22Rv1 (cell line): ENCODE measurements at regions not wholly inside any gene's neighbourhood (a gene's known extent, or its start where the extent isn't known, plus 50 kb on each side); places are given as distances from the start of the nearest gene placed in this dataset.

Experiments
- H3K27ac ChIP-seq: fragments of 450-650 bp; 2 replicates; pipeline ENCODE4 v1.5.1; 2017
- ZFX ChIP-seq: fragments of 450-650 bp; IDR thresholded peaks from 2 replicates; pipeline ENCODE4 v1.6.1; 2017; ENCODE audit warnings: antibody characterized with exemption, borderline replicate concordance
- TF ChIP-seq, protein P1 (sequence below): fragments of 450-650 bp; IDR thresholded peaks from 2 replicates; pipeline ENCODE4 v1.5.1; 2017; ENCODE audit warnings: mild to moderate bottlenecking

DNA sequence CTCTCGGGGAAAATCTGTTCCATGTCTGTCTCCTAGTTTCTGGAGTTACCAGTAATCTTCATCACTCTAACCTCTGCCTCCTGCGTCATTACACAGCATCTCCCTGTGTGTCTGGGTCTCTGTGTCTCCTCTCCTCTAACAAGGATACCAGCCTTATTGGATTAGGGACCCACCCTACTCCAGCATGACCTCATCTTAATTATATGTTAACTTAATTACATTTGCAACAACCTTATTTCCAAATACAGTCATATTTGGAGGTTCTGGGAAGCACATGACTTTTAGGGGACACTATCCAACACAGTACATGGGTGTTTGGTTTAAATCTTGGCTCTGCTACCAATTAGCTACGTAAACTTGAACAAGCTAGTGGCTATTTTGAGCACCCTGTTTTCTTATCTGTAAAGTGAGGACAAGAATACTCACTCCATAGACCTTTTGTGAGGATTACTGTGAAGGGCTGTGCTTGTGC, 83.9 kb upstream of the SGIP1 start:
- no peak overlapping the region for H3K27ac ChIP-seq
- TF ChIP-seq, protein P1, sequence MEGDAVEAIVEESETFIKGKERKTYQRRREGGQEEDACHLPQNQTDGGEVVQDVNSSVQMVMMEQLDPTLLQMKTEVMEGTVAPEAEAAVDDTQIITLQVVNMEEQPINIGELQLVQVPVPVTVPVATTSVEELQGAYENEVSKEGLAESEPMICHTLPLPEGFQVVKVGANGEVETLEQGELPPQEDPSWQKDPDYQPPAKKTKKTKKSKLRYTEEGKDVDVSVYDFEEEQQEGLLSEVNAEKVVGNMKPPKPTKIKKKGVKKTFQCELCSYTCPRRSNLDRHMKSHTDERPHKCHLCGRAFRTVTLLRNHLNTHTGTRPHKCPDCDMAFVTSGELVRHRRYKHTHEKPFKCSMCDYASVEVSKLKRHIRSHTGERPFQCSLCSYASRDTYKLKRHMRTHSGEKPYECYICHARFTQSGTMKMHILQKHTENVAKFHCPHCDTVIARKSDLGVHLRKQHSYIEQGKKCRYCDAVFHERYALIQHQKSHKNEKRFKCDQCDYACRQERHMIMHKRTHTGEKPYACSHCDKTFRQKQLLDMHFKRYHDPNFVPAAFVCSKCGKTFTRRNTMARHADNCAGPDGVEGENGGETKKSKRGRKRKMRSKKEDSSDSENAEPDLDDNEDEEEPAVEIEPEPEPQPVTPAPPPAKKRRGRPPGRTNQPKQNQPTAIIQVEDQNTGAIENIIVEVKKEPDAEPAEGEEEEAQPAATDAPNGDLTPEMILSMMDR: no peak
- no peak for TF ChIP-seq ZFX

DNA sequence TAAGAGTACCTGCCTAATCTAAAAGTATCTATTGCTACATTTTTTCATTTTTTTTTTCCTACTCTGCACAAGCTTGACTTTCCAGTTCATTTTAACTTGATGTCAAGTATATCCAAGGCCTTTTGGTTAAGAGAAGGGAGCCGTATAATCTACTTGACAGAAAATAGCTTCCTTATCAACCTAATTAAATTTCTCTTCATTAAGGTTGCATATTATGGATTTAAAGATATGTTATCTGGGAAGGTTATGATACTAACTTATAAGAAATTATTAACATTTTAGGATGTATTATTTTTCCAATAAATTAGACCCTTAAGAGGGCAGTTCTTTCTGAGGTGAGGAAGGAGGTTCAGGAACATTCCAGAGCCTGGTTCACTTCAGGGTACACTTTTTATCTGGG, 83.1 kb upstream of the SGIP1 start:
- TF ChIP-seq, protein P1: no peak
- no peak for TF ChIP-seq ZFX

DNA sequence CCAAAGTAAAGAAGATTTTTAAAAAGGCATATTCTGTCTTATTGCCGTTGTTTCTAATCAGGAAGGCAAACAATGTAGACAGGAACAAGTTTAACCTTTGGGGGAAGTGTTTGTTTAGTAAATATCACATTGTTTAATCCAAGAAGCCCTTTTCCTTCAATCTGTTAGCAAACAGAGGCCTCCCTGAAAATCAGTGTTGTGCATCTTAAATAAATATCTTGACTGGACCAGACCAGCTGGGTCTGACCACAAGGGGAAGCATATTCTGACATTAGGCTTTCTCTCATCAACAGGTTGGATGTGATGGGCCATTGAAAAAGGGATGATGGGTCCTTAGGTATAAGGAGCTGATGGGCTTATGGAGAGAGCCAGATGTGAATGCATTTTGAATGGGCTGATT, 81.8 kb upstream of the SGIP1 start:
- TF ChIP-seq, protein P1: peak; percentile 33
- no peak for TF ChIP-seq ZFX
- peak overlapping the region; percentile 31; the same call in 1 of the 2 replicates for H3K27ac ChIP-seq

More for the DNA sequence above, 83.1 kb upstream of the SGIP1 start:
- H3K27ac ChIP-seq: no peak overlapping the region

DNA sequence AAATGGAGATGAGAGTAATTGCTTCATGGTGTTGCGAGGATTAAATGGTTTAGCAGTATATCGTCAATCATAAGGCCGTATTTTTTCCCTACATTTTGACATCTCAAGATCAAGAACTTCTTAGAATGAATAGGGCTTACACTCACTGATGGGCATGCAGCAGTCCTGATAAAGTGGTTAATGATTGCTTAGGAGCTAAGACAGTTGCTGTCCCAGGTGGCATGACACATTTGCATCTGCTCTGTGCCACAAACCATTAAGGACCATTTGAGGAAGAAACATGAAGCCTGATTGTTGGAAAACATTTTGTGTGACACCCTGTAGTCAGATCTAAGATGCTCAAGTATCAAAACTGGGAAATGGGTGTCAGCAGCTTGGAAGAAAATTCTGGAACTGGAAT, 81.0 kb upstream of the SGIP1 start:
- peak overlapping the region; percentile 31; the same call in 1 of the 2 replicates for H3K27ac ChIP-seq
- TF ChIP-seq, protein P1: no peak
- TF ChIP-seq ZFX: no peak

DNA sequence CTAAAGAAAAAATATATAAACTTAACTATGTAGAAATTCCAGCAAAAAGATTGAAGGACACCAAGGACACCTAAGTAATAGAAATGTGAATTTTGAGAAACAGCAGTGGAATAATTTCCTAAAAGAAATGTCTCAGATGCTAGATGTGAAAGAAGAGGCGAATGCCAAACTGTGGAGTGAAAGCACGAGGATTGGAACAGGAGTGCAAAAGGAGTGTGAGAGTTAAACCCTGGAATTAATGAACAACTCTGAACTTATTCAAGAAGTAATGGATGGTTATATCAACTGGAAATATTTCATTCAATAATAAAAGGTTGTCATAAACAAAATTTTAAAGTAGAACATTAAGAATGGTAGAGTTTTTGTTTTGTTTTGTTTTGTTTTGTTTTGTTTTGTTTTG, 78.5 kb upstream of the SGIP1 start:
- TF ChIP-seq, protein P1: no peak
- no peak for TF ChIP-seq ZFX

DNA sequence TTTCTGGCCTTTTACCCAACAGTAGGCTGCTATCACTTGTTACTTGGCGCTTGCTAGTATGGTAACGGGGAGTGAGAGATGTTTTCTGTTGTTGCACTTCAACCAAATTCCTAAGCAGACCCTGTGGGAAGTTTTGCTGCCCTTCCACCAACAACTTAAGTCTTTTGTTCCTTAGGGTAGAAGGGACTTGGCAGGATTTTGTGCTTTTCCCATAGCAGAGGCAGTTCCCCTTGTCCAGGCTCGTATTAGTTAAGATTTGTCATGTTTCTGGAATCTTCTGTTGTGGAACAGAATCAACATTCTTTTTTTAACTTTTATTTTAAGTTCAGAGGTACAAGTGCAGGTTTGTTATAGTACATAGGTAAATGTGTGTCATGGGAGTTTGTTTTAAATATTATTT, 73.2 kb upstream of the SGIP1 start:
- H3K27ac ChIP-seq: no peak overlapping the region
- TF ChIP-seq ZFX: no peak
- TF ChIP-seq, protein P1: no peak

More for the DNA sequence above, 78.5 kb upstream of the SGIP1 start:
- H3K27ac ChIP-seq: no peak overlapping the region

DNA sequence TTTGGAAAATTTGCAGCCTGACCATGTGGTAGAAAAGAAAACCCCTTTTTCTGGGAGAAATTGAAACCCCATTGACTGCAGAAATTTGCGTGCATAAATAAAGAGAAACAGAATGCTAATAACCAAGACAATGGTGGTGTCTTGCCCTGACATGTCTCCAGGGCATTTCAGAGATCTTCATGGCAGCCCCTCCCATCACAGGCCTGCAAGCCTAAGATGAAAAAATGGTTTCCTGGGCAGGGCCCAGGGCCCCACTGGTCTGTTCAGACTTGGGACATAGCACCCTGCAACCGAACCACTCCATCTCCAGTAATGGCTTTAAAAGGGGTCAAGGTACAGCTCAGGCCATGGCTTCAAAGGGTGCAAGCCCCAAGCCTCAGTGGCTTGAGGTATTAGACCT, 71.6 kb upstream of the SGIP1 start:
- no peak overlapping the region for H3K27ac ChIP-seq
- TF ChIP-seq, protein P1: no peak
- no peak for TF ChIP-seq ZFX
